KMS-11 (cell line): ENCODE measurements at regions not wholly inside any gene's neighbourhood (a gene's known extent, or its start where the extent isn't known, plus 50 kb on each side); places are given as distances from the start of the nearest gene placed in this dataset.

Experiments
- H2AFZ ChIP-seq: fragments of 200-600 bp; sonication (generic); 2 replicates; pipeline ENCODE4 v1.6.1; 2016; ENCODE audit warnings: antibody characterized with exemption, mixed run types, low read depth
- H3K27ac ChIP-seq: fragments of 200-600 bp; sonication (generic); 2 replicates; pipeline ENCODE4 v1.6.1; 2016; ENCODE audit warnings: mild to moderate bottlenecking, mixed run types
- H3K27me3 ChIP-seq: fragments of 200-600 bp; sonication (generic); 2 replicates; pipeline ENCODE4 v1.6.1; 2017; ENCODE audit warnings: mild to moderate bottlenecking, low read depth, mixed run types, moderate library complexity; ENCODE audit not compliant: insufficient read depth
- H3K36me3 ChIP-seq: fragments of 200-600 bp; sonication (generic); 2 replicates; pipeline ENCODE4 v1.6.1; 2017; ENCODE audit warnings: mild to moderate bottlenecking, mixed run types; ENCODE audit not compliant: insufficient read depth
- H3K4me1 ChIP-seq: fragments of 200-600 bp; sonication (generic); 2 replicates; pipeline ENCODE4 v1.6.1; 2016; ENCODE audit warnings: mild to moderate bottlenecking, low read depth, mixed run types; ENCODE audit not compliant: poor library complexity, severe bottlenecking
- H3K4me2 ChIP-seq: fragments of 200-600 bp; sonication (generic); 2 replicates; pipeline ENCODE4 v1.7.0; 2016; ENCODE audit warnings: mild to moderate bottlenecking, mixed run types
- H3K4me3 ChIP-seq: fragments of 200-600 bp; sonication (generic); IDR thresholded peaks from 2 replicates; pipeline ENCODE4 v1.6.1; 2017; ENCODE audit warnings: low read depth, low read length, mixed read lengths; ENCODE audit not compliant: insufficient read depth
- H3K79me2 ChIP-seq: fragments of 200-600 bp; sonication (generic); 2 replicates; pipeline ENCODE4 v1.6.1; 2016; ENCODE audit warnings: low read depth, mixed run types; ENCODE audit not compliant: insufficient read depth
- H3K9ac ChIP-seq: fragments of 200-600 bp; sonication (generic); 2 replicates; pipeline ENCODE4 v1.6.1; 2016; ENCODE audit warnings: mild to moderate bottlenecking, mixed run types
- H4K20me1 ChIP-seq: fragments of 200-600 bp; sonication (generic); 2 replicates; pipeline ENCODE4 v1.6.1; 2016; ENCODE audit warnings: mild to moderate bottlenecking, mixed run types; ENCODE audit not compliant: insufficient read depth
- CTCF ChIP-seq: fragments of 200-600 bp; sonication (generic); conservative IDR thresholded peaks from 2 replicates; pipeline ENCODE4 v1.6.1; 2017; ENCODE audit warnings: low read depth, mild to moderate bottlenecking, antibody characterized with exemption, low read length, moderate library complexity, mixed read lengths

DNA sequence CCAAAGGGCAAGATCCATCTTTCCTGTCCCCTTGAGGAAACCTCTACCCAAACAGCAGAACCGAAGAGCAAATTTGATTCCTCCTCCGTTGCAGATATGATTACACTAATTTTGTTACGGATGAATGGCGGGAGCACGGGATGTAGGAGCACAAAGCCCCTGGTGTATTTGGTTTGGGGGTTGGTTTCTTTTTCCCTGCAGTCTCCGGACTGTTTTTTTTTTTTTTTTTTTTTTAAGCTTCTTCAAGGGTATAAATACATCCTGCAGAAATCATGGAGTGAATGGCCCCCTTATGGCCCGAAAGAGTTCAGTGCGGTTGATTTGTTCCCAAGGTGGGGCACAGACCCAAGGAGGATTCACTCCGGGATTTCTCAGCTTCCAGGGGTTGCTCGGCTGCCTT lies 135.3 kb upstream of the SH3BP4 start:
- Histone ChIP-seq H3K27me3 (no peaks in the 10 kb centered on the region), H3K79me2 (no peaks in the 10 kb centered on the region), H3K4me2 (no peak overlapping the region)

GRCh38 chr2:234816056-234816455 lies 135.8 kb upstream of the SH3BP4 start:
- no peaks in the 10 kb centered on the region for H3K27me3 ChIP-seq
- H3K36me3 ChIP-seq = no peaks in the 10 kb centered on the region
- H3K9ac ChIP-seq = no peak overlapping the region
- H2AFZ ChIP-seq = no peak overlapping the region
- H4K20me1 ChIP-seq = no peaks in the 10 kb centered on the region
- TF ChIP-seq CTCF = no peak
- H3K4me1 ChIP-seq = no peaks in the 10 kb centered on the region
- no peak overlapping the region for H3K4me3 ChIP-seq
- no peaks in the 10 kb centered on the region for H3K79me2 ChIP-seq
- H3K4me2 ChIP-seq = no peak overlapping the region
- no peak overlapping the region for H3K27ac ChIP-seq

More for the DNA sequence above, 135.3 kb upstream of the SH3BP4 start:
- H2AFZ ChIP-seq = no peak overlapping the region
- H3K4me1 ChIP-seq = no peaks in the 10 kb centered on the region
- H4K20me1 ChIP-seq = no peaks in the 10 kb centered on the region
- no peak overlapping the region for H3K4me3 ChIP-seq
- no peak overlapping the region for H3K27ac ChIP-seq
- no peaks in the 10 kb centered on the region for H3K36me3 ChIP-seq
- no peak for TF ChIP-seq CTCF
- no peak overlapping the region for H3K9ac ChIP-seq

DNA sequence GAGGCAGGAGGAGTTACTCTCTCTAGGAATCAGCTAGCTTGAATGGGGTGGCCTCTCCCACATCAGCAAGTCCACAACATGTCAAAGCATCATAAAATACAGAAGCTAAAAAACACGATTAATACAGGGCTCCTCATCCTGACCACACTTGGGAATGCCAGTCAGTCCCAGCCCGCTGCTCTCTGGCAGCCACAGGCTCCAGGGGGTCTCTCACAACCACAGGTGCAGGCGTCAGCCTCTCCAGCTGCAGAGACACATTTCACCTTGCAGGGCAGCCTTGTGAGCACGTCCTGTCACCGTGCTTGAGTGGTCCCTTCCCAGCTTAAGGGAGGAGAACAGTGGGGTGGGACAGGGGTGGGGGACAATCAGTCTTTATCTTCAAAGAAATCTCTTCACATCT lies 137.4 kb upstream of the SH3BP4 start:
- Histone ChIP-seq H3K36me3 (no peaks in the 10 kb centered on the region), H3K9ac (no peak overlapping the region), H3K4me3 (no peak overlapping the region), H3K27me3 (no peaks in the 10 kb centered on the region), H3K27ac (no peak overlapping the region), H2AFZ (no peak overlapping the region), H3K79me2 (no peaks in the 10 kb centered on the region), H4K20me1 (no peaks in the 10 kb centered on the region), H3K4me2 (no peak overlapping the region), H3K4me1 (no peaks in the 10 kb centered on the region)
- TF ChIP-seq CTCF = no peak

GRCh38 chr2:234812851-234813250 lies 139.0 kb upstream of the SH3BP4 start:
- Histone ChIP-seq H3K4me1 (no peaks in the 10 kb centered on the region), H2AFZ (no peak overlapping the region), H3K9ac (no peak overlapping the region), H3K27ac (no peak overlapping the region), H4K20me1 (no peaks in the 10 kb centered on the region), H3K79me2 (no peaks in the 10 kb centered on the region), H3K27me3 (no peaks in the 10 kb centered on the region), H3K36me3 (no peaks in the 10 kb centered on the region), H3K4me2 (no peak overlapping the region), H3K4me3 (no peak overlapping the region)
- no peak for TF ChIP-seq CTCF
